GM12878 (cell line): ENCODE measurements at regions not wholly inside any gene's neighbourhood (a gene's known extent, or its start where the extent isn't known, plus 50 kb on each side); places are given as distances from the start of the nearest gene placed in this dataset.

Experiments
- ATAC-seq: fragments of 200-7000 bp; cut with Tn5 transposase; 3 replicates; pipeline ENCODE4 v1.9.1; 2020; ENCODE audit warnings: mild to moderate bottlenecking, moderate library complexity
- BruUV-seq: library from RNA; stranded (reverse); fragments of 400-500 nt; replicated peaks from 2 replicates; lab custom pipeline; 2021; lab: Mats Ljungman, UMichigan
- CTCF ChIA-PET: fragments of 300-600 bp; sonication (Branson Sonifier 250); formaldehyde crosslinking; extraction: SDS; loops from one replicate; lab custom pipeline; 2021; ENCODE audit warnings: inconsistent platforms; lab: Yijun Ruan, JAX
- POLR2A ChIA-PET: fragments of 350-600 bp; formaldehyde crosslinking; extraction: SDS; loops from one replicate; lab custom pipeline; 2021; ENCODE audit warnings: inconsistent platforms; lab: Charles Lee
- RAD21 ChIA-PET: fragments of 300-600 bp; sonication (Branson Sonifier 250); formaldehyde crosslinking; loops from one replicate; lab custom pipeline; 2023; ENCODE audit warnings: antibody characterized with exemption; ENCODE audit not compliant: unreplicated experiment; lab: Charles Lee
- SMC1A ChIA-PET: fragments of 300-600 bp; sonication (Branson Sonifier 250); formaldehyde crosslinking; loops from one replicate; lab custom pipeline; 2023; ENCODE audit not compliant: unreplicated experiment, uncharacterized antibody; lab: Charles Lee
- DNase-seq: peaks from one replicate; pipeline ENCODE4 v3.0.0-alpha.2; 2011; ENCODE audit warnings: low read depth, low spot score
- FAIRE-seq: peaks from 3 replicates; lab custom pipeline; 2011; peaks lifted over from hg19 to GRCh38; lab: Jason Lieb, UNC
- H2AFZ ChIP-seq: 2 replicates; pipeline ENCODE4 v1.6.0; 2011; ENCODE audit warnings: low read depth, low read length, control low read depth; ENCODE audit not compliant: control insufficient read depth
- H3K27ac ChIP-seq: 2 replicates; pipeline ENCODE4 v1.5.1; 2011; ENCODE audit warnings: control low read depth; ENCODE audit not compliant: control insufficient read depth, insufficient read depth
- H3K27me3 ChIP-seq, 2 experiments: replicated peaks in 1 of 2; 2 replicates each; pipeline versions ENCODE4 v1.6.0 to v1.6.1; 2011; ENCODE audit warnings: low read length in 1 of 2; ENCODE audit not compliant: control insufficient read depth in 2 of 2, insufficient read depth in 2 of 2
- H3K36me3 ChIP-seq, 2 experiments: 2 replicates each; pipeline ENCODE4 v1.5.1; 2011; ENCODE audit warnings: low read length in 1 of 2; ENCODE audit not compliant: control insufficient read depth in 2 of 2, insufficient read depth in 2 of 2
- H3K4me1 ChIP-seq: 2 replicates; pipeline ENCODE4 v1.6.1; 2011; ENCODE audit warnings: mild to moderate bottlenecking, low read length, moderate library complexity, mixed read lengths; ENCODE audit not compliant: control insufficient read depth, insufficient read depth
- H3K4me2 ChIP-seq: 2 replicates; pipeline ENCODE4 v1.6.0; 2011; ENCODE audit warnings: control low read depth; ENCODE audit not compliant: control insufficient read depth, insufficient read depth
- H3K4me3 ChIP-seq: fragments of 200-600 bp; sonication (generic); 2 replicates; pipeline ENCODE4 v1.5.1; 2016
- H3K79me2 ChIP-seq: 2 replicates; pipeline ENCODE4 v1.6.0; 2011; ENCODE audit warnings: low read length; ENCODE audit not compliant: control insufficient read depth, insufficient read depth
- H3K9ac ChIP-seq: 2 replicates; pipeline ENCODE4 v1.8.0; 2011; ENCODE audit warnings: low read length, control low read depth, mixed read lengths; ENCODE audit not compliant: control insufficient read depth, insufficient read depth
- H3K9me3 ChIP-seq: replicated peaks from 3 replicates; pipeline ENCODE4 v1.5.1; 2011; ENCODE audit warnings: mild to moderate bottlenecking, low read length; ENCODE audit not compliant: control insufficient read depth, insufficient read depth
- H4K20me1 ChIP-seq: 2 replicates; pipeline ENCODE4 v1.6.0; 2011; ENCODE audit not compliant: control insufficient read depth, insufficient read depth
- CHD2 ChIP-seq: IDR thresholded peaks from 2 replicates; pipeline ENCODE4 v1.6.1; 2011; ENCODE audit warnings: low read depth, low read length, improper control_type of control experiment, borderline replicate concordance
- CUX1 ChIP-seq: IDR thresholded peaks from 2 replicates; pipeline ENCODE4 v1.6.1; 2012; ENCODE audit warnings: improper control_type of control experiment, low read depth, low read length; ENCODE audit not compliant: insufficient replicate concordance
- E4F1 ChIP-seq: fragments of 450-650 bp; IDR thresholded peaks from 2 replicates; pipeline ENCODE4 v1.6.1; 2018; ENCODE audit warnings: borderline replicate concordance, mild to moderate bottlenecking; ENCODE audit not compliant: partially characterized antibody
- IRF5 ChIP-seq: fragments of 450-650 bp; IDR thresholded peaks from 2 replicates; pipeline ENCODE4 v1.6.1; 2017; ENCODE audit warnings: borderline replicate concordance
- NBN ChIP-seq: fragments of 450-650 bp; IDR thresholded peaks from 2 replicates; pipeline ENCODE4 v1.6.1; 2016
- NR2C1 ChIP-seq: fragments of 450-650 bp; IDR thresholded peaks from 2 replicates; pipeline ENCODE4 v1.6.1; 2017; ENCODE audit warnings: antibody characterized with exemption, mild to moderate bottlenecking, moderate library complexity
- PBX3 ChIP-seq: IDR thresholded peaks from 2 replicates; pipeline ENCODE4 v1.6.1; 2011; ENCODE audit warnings: mild to moderate bottlenecking, low read depth, low read length, moderate library complexity; ENCODE audit not compliant: insufficient replicate concordance
- POLR2A ChIP-seq: IDR thresholded peaks from 2 replicates; pipeline ENCODE4 v1.6.1; 2011; ENCODE audit warnings: low read depth, mild to moderate bottlenecking, low read length
- RBBP5 ChIP-seq: fragments of 200-600 bp; sonication (generic); conservative IDR thresholded peaks from 2 replicates; pipeline ENCODE4 v1.6.1; 2016
- RUNX3 ChIP-seq: IDR thresholded peaks from 2 replicates; pipeline ENCODE4 v1.6.1; 2012; ENCODE audit warnings: low read length, inconsistent platforms
- WGBS: methylation state at CpG from one replicate; pipeline ENCODE4 v1.1.6; 2016; ENCODE audit warnings: low lambda C conversion rate; ENCODE audit not compliant: insufficient replicate concordance, insufficient coverage; ENCODE audit errors: missing lambda C conversion rate; 5-methylcytosine and 5-hydroxymethylcytosine counted together
- in situ Hi-C: fragments of 300-500 bp; cut with MboI; formaldehyde crosslinking; loops from 9 replicates; pipeline ENCODE4 v1.14.3; 2018; ENCODE audit warnings: mixed read lengths
- intact Hi-C: fragments of 100-400 bp; cut with micrococcal nuclease; formaldehyde crosslinking; loops from one replicate; pipeline ENCODE4 v1.14.2; 2022; ENCODE audit not compliant: unreplicated experiment

GRCh38 chr22:42189761-42190160 lies 59.2 kb upstream of the CYP2D6 start (continued):
- TF ChIP-seq CUX1 = no peak

- H3K9me3 ChIP-seq = no peaks in the 10 kb centered on the region
- in situ Hi-C loops = no loop called here
- 96% methylated on average over 4 of the region's 4 CpGs for WGBS
- no peaks in the 10 kb centered on the region for H4K20me1 ChIP-seq
- no peaks in the 10 kb centered on the region for H3K4me1 ChIP-seq
- H3K36me3 ChIP-seq = peaks cover 0 to 2% of the 10 kb centered on the region in 2 experiments; a peak in 1 of 4 replicates
- peaks cover 25% of the 10 kb centered on the region for H3K79me2 ChIP-seq
- ChIA-PET CTCF (interaction anchor here (0.6 to 1.0 kb wide), 2 partner anchors 8 to 19 kb away, joined by 4 to 5 read pairs; no protein-coding TSS in a partner anchor), SMC1A (interaction anchor here (0.7 to 11.2 kb wide), 7 partner anchors 9 to 247 kb away, joined by 3 to 153 read pairs (median 3); no protein-coding TSS in a partner anchor)
- no peak overlapping the region for H3K4me3 ChIP-seq
- H3K4me2 ChIP-seq = no peak overlapping the region
- DNase-seq = no peak
- H3K27ac ChIP-seq = no peak overlapping the region
- TF ChIP-seq POLR2A (no peak), E4F1 (no peak), RBBP5 (no peak), IRF5 (no peak), CHD2 (no peak), PBX3 (no peak), NR2C1 (no peak), NBN (no peak), RUNX3 (no peak)
- TF ChIP-seq, all 136 proteins: peak for 0
- intact Hi-C loops = no loop called here
- ATAC-seq (no peak), FAIRE-seq (no peak)
- POLR2A ChIA-PET = interaction anchor here (0.5 to 1.1 kb wide), 2 partner anchors 7 to 11 kb away, joined by 3 read pairs; no protein-coding TSS in a partner anchor
- BruUV-seq = no TSS peak
- RAD21 ChIA-PET = interaction anchor here (0.6 kb wide), 1 partner anchor 231 kb away, joined by 3 read pairs; no protein-coding TSS in a partner anchor
- no peak overlapping the region for H2AFZ ChIP-seq
- no peaks in the 10 kb centered on the region for H3K27me3 ChIP-seq
- no peak overlapping the region for H3K9ac ChIP-seq
These were observed 58.3 kb upstream of the CYP2D6 start for GRCh38 chr22:42188808-42189447.
